ENCODE measurements at regions not wholly inside any gene's neighbourhood (a gene's known extent, or its start where the extent isn't known, plus 50 kb on each side); places are given as distances from the start of the nearest gene placed in this dataset.
"Not testable (repeated sequence)": the region's sequence is repeated elsewhere in the genome, so short reads cannot be mapped to it uniquely, and the experiment has no call there.

DNA sequence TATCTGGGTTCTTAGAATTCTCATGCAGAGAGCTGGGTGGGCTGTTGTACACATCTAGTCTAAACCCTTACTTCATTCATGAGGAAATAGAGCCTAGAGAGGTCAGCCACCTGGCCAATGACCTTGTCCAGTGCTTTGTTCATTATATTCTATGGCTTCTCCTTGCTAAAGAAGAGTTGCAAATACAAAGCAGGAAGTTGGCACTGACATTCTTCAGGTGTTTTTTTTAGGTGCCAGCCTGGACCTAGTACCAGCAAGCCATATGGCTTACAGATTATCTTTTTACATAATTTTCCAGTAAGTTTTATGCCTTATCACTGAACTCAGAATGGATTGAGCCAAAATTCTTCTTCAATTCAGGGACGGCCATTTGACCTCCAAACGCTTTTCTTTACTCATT lies 54.7 kb upstream of the PGM2 start:
- no peak for DNase-seq

DNA sequence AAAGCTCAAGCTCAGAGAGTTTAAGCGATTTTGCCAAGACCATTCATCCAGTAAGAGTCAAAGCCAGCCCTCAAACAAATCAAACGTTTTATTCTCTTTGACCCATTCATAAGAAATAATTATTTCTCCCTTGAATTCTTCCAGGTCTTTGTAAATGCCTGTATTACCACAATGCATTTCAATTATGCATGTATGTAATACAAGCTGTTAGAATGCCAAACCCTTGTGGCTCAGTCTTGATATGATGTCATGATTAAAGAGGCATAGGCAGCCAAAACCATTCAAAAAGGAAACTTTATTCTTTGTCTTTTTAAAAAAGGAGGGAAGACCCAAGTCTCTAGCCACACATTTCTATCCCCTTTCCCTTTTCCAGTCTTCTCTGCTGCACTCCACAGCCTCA lies 56.5 kb upstream of the PGM2 start:
- no peak for DNase-seq

- no peak for DNase-seq
Measured at GRCh38 chr4:37769391-37769989, 57.0 kb upstream of the PGM2 start.

GRCh38 chr4:37767546-37767945 lies 58.9 kb upstream of the PGM2 start:
- peak; percentile 50 for DNase-seq

DNA sequence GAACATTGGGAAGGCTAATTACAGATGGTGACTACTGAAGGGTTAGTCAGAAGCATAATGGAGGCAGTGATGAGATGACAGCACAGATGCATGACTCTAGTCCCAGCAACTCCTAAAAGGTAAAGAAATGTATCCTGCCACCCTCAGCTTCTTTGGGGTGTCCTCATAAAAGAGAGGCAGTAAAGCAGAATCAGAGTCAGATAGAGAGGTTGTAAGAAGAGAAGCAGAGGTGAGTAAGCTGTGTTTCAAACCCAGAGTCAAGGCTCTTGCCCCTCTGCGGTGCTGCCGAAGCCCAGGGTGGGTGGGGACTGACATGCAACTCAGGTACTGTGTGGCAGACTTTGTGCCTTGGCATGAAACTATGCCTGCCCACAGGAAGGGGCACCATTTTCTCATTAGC lies 59.5 kb upstream of the PGM2 start:
- DNase-seq: no peak

GRCh38 chr4:37765741-37766140 lies 60.7 kb upstream of the PGM2 start:
- DNase-seq: no peak

GRCh38 chr4:37763831-37764230 lies 62.7 kb upstream of the PGM2 start:
- DNase-seq: no peak

- no peak for DNase-seq
Measured at GRCh38 chr4:37762991-37763368, 63.5 kb upstream of the PGM2 start.

DNA sequence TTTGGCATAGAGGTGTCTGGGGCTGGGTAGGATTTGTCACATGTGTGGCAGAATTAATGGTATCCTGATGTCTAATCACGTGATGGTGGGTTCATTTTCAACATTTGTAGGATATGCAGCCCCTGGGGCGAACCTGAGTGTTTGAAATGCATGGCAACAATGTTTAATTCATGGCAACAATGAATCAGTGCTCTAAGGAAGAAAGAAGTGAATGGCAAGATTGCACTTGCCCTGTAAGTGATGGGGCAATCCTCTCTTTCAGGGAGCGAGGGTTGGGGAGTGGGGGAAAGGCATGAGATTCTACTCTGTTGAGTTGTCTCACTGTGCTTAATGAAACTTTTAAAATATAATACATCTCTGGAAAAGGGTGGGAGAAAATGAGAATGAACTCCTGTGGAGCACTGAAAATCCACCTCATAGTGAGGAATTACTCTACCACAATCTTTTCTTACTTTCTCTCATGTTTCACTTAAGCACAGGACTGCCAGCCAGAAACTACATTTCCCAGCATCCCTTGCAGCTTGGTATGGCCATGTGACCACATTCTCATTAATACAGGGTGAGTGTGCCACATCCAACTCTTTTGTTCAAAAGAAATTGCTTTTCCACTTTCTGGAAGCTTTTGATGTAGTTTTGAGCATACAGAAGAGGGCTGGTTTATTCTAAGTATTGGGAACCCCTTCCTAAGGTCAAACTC lies 64.0 kb upstream of the PGM2 start:
- DNase-seq: no peak

DNA sequence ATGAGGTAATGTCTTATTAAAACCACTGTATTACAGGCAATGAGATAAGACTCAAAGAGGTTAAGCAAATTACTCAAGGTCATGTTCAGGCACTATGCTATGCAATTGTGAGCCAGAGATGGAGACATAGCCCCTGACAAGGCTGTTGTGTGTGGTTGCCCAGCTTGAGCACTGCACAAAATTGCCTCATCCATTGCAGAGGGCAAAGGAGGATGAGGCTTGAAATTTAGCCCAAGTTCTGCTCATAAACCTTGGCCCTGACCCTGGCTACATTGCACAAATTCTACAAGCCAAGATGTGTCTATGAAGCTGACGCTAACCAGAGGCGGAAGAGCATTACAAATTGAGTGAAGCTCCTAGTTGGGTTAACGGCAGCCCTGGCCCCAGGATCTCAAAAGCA lies 65.6 kb upstream of the PGM2 start:
- no peak for DNase-seq

DNA sequence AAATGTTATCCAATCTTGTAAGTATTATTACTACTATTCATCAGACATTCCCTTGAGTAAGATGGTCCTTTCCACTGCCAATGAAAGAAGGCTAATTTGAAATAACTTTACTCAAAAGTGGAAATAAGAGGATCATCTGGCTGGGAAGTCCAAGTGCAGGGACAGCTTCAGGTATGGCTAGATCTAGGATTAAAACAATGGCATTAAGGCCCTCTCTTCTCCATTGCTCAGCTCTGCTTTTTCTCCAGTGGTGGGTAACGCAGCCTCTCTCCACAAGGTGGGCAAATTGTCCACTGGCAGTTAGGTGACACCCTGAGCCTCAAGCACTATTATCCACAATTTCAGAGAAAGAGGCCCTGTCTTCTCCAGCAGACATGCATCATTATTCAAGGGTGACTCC lies 66.7 kb upstream of the PGM2 start:
- DNase-seq: no peak

GRCh38 chr4:37758226-37758625 lies 68.3 kb upstream of the PGM2 start:
- peak; percentile 64 for DNase-seq

DNA sequence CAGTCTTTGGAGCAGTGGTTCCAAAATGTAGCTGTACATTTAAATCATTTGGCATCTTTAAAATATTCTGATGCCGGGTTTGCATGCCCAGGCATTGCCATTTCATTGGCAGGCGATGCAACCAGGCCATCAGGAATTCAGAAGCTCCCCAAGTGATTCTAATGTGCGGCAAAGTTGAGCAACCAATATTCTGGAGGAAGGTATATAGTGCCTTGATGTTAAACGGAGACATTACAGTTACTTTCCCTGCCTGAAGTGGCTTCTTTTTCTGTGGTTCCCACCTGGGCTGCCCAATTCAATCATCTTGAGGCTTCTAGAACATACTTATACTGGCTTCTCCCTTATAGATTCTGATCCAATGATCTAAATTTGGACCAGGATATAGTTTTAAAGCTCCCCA lies 68.7 kb upstream of the PGM2 start:
- DNase-seq: no peak

- DNase-seq: no peak
Measured at GRCh38 chr4:37757121-37757520, 69.4 kb upstream of the PGM2 start.

GRCh38 chr4:37754410-37755185 lies 68.4 kb upstream of the RELL1 start:
- no peak for DNase-seq

DNA sequence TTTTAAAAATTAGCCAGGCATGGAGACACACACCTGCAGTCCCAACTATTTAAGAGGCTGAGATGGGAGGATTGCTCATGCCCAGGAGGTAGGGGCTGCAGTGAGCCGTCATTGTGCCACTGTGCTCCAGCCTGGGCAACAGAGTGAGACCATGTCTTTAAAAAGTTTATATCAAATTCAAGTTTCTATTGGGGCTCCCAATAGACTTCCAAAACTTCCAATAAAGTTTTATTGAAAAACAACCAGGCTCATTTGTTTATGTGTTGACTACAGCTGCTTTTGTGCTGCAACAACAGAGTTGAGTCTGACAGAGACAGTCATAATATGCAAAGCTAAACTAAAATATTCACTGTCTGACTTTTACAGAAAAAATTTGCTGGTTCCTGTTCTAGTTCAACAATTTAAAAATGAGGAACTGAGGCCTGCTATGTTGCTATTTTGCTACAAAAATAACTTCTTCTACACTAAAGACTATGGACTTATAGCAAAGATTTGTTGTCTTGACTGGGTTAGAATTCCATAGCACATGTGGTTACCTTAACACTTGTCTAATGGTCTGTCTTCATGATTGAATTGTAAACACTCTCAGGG lies 63.3 kb upstream of the RELL1 start:
- no peak for DNase-seq

DNA sequence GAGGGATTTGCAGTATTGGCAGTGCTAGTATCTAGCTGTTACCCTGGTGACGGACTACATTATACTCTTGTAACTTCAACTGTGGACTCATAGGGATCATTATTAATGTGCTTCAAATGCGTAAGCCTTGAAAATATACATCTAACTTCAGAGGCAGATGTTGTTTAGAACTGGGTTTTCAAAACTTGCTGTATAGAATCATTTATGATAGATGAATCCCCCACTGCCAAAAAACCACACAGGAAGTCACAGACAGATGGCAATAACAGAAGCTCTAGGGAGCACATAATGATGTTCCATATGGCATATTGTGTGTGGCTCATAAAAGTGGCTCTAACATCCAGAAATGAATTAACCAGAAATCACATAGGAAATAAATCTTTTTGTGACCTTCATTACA lies 62.3 kb upstream of the RELL1 start:
- DNase-seq: peak; percentile 40

GRCh38 chr4:37747772-37748330 lies 61.7 kb upstream of the RELL1 start:
- no peak for DNase-seq

DNA sequence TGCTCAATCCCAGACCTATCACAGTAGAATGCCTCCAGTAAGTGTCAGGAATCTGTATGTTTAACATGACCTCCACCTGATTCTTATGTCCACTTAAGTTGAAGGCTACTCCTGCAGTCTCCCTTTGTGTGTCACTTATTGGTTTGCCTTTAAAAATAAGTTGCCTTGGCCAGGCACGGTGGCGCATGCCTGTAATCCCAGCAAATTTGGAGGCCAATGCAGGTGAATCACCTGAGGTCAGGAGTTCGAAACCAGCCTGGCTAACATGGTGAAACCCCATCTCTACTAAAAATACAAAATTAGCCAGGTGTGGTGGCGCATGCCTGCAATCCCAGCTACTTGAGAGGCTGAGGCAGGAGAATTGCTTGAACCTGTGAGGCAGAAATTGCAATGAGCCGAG lies 60.7 kb upstream of the RELL1 start:
- not testable (repeated sequence) for DNase-seq

- no peak for DNase-seq
Measured at GRCh38 chr4:37745946-37746345, 59.8 kb upstream of the RELL1 start.

GRCh38 chr4:37742149-37742548 lies 56.0 kb upstream of the RELL1 start:
- no peak for DNase-seq

DNA sequence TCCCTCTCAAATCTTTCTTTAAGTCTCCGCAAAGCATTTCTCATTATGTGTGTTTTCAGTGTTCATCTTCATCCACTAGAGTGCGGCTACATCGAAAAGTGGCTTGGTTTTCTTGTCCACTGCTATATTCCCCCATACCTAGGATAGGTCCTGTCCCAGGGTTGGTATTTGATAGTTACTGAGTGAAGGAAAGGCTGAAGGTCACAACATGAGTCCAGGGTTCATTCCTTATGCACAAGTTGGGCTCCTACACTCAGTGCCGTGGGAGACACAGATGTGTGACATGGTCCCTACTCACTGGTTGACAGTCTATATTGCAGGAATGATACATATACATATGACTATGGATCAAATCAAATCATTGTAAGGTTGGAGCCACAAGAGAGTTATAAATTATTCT lies 55.4 kb upstream of the RELL1 start:
- no peak for DNase-seq

- no peak for DNase-seq
Measured at GRCh38 chr4:37740546-37740945, 54.4 kb upstream of the RELL1 start.

All from tongue (tissue), 1 donor.